Keratinocyte (primary cell): ENCODE measurements at regions not wholly inside any gene's neighbourhood (a gene's known extent, or its start where the extent isn't known, plus 50 kb on each side); places are given as distances from the start of the nearest gene placed in this dataset.
A peak's percentile ranks its signal among the peaks of the same experiment; 100 is the strongest.

ENCODE experiments used
- DNase-seq: peaks from one replicate; pipeline ENCODE4 v3.0.0-alpha.2; 2011; ENCODE audit warnings: low read depth, missing footprints, low spot score
- FAIRE-seq: peaks from 2 replicates; lab custom pipeline; 2011; peaks lifted over from hg19 to GRCh38; lab: Jason Lieb, UNC
- H2AFZ ChIP-seq: 2 replicates; pipeline ENCODE4 v1.6.0; 2012; ENCODE audit warnings: low read length, control low read depth, inconsistent platforms; ENCODE audit not compliant: control insufficient read depth
- H3K27ac ChIP-seq: 2 replicates; pipeline ENCODE4 v1.5.1; 2011; ENCODE audit warnings: low read length; ENCODE audit not compliant: control insufficient read depth, insufficient read depth
- H3K27me3 ChIP-seq: 3 replicates; pipeline ENCODE4 v1.6.0; 2011; ENCODE audit warnings: low read length; ENCODE audit not compliant: control insufficient read depth, insufficient read depth; ENCODE audit errors: extremely low read depth
- H3K36me3 ChIP-seq, 2 experiments: 2 replicates in 1 of 2; 3 replicates in 1 of 2; pipeline ENCODE4 v1.5.1; 2011; ENCODE audit warnings: low read length in 2 of 2, mild to moderate bottlenecking in 1 of 2; ENCODE audit not compliant: control insufficient read depth in 2 of 2, insufficient read depth in 2 of 2; ENCODE audit errors: extremely low read depth in 1 of 2
- H3K4me1 ChIP-seq: 3 replicates; pipeline ENCODE4 v1.5.1; 2011; ENCODE audit warnings: low read length; ENCODE audit not compliant: control insufficient read depth, insufficient read depth; ENCODE audit errors: extremely low read depth
- H3K4me2 ChIP-seq: 3 replicates; pipeline ENCODE4 v1.6.0; 2011; ENCODE audit warnings: low read depth, low read length; ENCODE audit not compliant: control insufficient read depth, insufficient read depth; ENCODE audit errors: extremely low read depth
- H3K4me3 ChIP-seq, 3 experiments: fragments of 200-600 bp in 1 of 3; sonication (generic) in 1 of 3; 2 replicates in 2 of 3; 3 replicates in 1 of 3; pipeline ENCODE4 v1.5.1; 2011 to 2016; ENCODE audit warnings: low read length in 3 of 3, mild to moderate bottlenecking in 3 of 3, control low read depth in 2 of 3, inconsistent platforms in 1 of 3, low read depth in 1 of 3, mixed read lengths in 1 of 3, mixed run types in 1 of 3, moderate library complexity in 1 of 3; ENCODE audit not compliant: control insufficient read depth in 2 of 3, insufficient read depth in 2 of 3; ENCODE audit errors: extremely low read depth in 1 of 3
- H3K79me2 ChIP-seq: 2 replicates; pipeline ENCODE4 v1.6.0; 2012; ENCODE audit warnings: low read length; ENCODE audit not compliant: control insufficient read depth, insufficient read depth
- H3K9ac ChIP-seq: 3 replicates; pipeline ENCODE4 v1.6.0; 2011; ENCODE audit warnings: low read length; ENCODE audit not compliant: control insufficient read depth, insufficient read depth; ENCODE audit errors: extremely low read depth
- H3K9me1 ChIP-seq: 3 replicates; pipeline ENCODE4 v1.6.0; 2011; ENCODE audit warnings: low read length; ENCODE audit not compliant: control insufficient read depth, insufficient read depth; ENCODE audit errors: extremely low read depth
- H3K9me3 ChIP-seq: 2 replicates; pipeline ENCODE4 v1.5.1; 2012; ENCODE audit warnings: low read depth, low read length; ENCODE audit not compliant: control insufficient read depth
- H4K20me1 ChIP-seq: 3 replicates; pipeline ENCODE4 v1.6.0; 2011; ENCODE audit warnings: low read length; ENCODE audit not compliant: control insufficient read depth, insufficient read depth; ENCODE audit errors: extremely low read depth
- EZH2 ChIP-seq: IDR thresholded peaks from one replicate; pipeline ENCODE4 v1.6.1; 2012; ENCODE audit warnings: inconsistent platforms, mild to moderate bottlenecking, low read length, moderate library complexity
- dilution Hi-C: fragments of 300-500 bp; cut with MboI; formaldehyde crosslinking; loops from one replicate; pipeline ENCODE4 v1.7.0; 2020; ENCODE audit warnings: low sequenced_read_pairs; ENCODE audit not compliant: extremely low pct_ligation_motif_present
- TF ChIP-seq, protein P1 (sequence below), 3 experiments: IDR thresholded peaks in 1 of 3; conservative IDR thresholded peaks in 1 of 3; optimal IDR thresholded peaks in 1 of 3; 2 replicates in 2 of 3; 3 replicates in 1 of 3; pipeline versions ENCODE3 to v1.5.1; 2011; ENCODE audit warnings: low read length in 3 of 3, mild to moderate bottlenecking in 3 of 3, moderate library complexity in 2 of 3, control low read depth in 1 of 3, inconsistent platforms in 1 of 3; ENCODE audit not compliant: insufficient read depth in 2 of 3; ENCODE audit errors: extremely low read depth in 1 of 3

DNA sequence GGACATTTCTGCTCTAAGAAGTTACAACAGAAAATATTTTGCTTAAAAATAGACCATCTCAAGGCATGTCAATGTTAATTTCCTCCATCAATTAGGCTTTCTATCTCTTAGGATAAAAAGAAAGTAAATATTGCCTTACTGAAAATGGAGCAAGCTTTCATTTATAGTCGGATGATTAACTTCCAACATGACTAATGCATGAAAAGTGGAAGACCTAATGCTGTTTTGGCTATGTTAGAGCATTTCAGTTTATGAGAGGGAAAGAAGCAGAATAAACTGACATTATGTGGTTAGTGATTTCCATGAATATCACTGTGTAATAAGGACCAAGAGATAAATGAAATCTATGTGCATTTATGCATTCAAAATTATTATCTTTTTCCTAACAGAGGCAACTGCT, 475.2 kb upstream of the UBE2E3 start:
- dilution Hi-C loops: no loop called here
- no peak overlapping the region for H3K9ac ChIP-seq
- H3K79me2 ChIP-seq: no peaks in the 10 kb centered on the region
- H3K4me2 ChIP-seq: no peak overlapping the region
- H3K9me1 ChIP-seq: no peaks in the 10 kb centered on the region
- H3K4me3 ChIP-seq: no peak overlapping the region
- no peaks in the 10 kb centered on the region for H3K27me3 ChIP-seq
- no peaks in the 10 kb centered on the region for H3K36me3 ChIP-seq
- H2AFZ ChIP-seq: no peak overlapping the region
- no peak for TF ChIP-seq EZH2
- TF ChIP-seq, protein P1, sequence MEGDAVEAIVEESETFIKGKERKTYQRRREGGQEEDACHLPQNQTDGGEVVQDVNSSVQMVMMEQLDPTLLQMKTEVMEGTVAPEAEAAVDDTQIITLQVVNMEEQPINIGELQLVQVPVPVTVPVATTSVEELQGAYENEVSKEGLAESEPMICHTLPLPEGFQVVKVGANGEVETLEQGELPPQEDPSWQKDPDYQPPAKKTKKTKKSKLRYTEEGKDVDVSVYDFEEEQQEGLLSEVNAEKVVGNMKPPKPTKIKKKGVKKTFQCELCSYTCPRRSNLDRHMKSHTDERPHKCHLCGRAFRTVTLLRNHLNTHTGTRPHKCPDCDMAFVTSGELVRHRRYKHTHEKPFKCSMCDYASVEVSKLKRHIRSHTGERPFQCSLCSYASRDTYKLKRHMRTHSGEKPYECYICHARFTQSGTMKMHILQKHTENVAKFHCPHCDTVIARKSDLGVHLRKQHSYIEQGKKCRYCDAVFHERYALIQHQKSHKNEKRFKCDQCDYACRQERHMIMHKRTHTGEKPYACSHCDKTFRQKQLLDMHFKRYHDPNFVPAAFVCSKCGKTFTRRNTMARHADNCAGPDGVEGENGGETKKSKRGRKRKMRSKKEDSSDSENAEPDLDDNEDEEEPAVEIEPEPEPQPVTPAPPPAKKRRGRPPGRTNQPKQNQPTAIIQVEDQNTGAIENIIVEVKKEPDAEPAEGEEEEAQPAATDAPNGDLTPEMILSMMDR (optimal IDR thresholded peaks at IDR 0.05 in 1 of 3, IDR thresholded peaks at IDR 0.05 in 1 of 3, conservative IDR thresholded peaks at IDR 0.05 in 1 of 3; ENCODE audit: extremely low read depth in 1 of 3, insufficient read depth in 2 of 3, low read length in 3 of 3): no peak
- FAIRE-seq: peak; percentile 29
- no peaks in the 10 kb centered on the region for H3K9me3 ChIP-seq
- H4K20me1 ChIP-seq: no peaks in the 10 kb centered on the region
- H3K27ac ChIP-seq: no peak overlapping the region
- DNase-seq: no peak
- no peaks in the 10 kb centered on the region for H3K4me1 ChIP-seq

DNA sequence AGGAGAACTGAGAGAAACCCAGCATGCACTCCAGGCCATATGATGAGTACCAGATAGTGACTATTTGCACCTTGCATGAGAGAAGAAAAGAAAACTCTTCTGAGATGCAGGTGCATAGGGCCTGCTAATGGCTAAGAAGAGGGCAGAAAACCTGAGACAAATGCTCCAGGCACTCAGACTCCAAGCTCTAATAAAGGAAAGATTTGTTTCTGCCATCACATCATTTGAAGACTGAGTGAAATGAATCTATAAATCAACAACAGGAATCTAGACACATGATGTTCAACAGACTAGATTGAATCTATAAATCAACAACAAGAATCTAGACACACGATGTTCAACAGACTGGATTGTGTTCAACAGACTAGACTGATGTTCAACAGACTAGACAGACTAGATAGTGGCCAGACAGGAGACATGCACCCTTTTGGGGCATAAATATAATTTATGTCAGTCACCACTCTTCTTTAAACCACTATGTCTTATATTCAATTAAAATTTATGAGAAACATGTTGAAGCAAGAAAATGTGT, 482.7 kb upstream of the UBE2E3 start:
- Histone ChIP-seq H3K27ac (no peak overlapping the region), H3K4me1 (no peaks in the 10 kb centered on the region), H3K9ac (no peak overlapping the region), H2AFZ (no peak overlapping the region), H3K9me3 (no peaks in the 10 kb centered on the region), H3K79me2 (no peaks in the 10 kb centered on the region), H3K27me3 (no peaks in the 10 kb centered on the region), H3K4me3 (no peak overlapping the region), H3K36me3 (no peaks in the 10 kb centered on the region), H3K9me1 (no peaks in the 10 kb centered on the region), H3K4me2 (no peak overlapping the region), H4K20me1 (no peaks in the 10 kb centered on the region)
- dilution Hi-C loops: no loop called here
- no peak for FAIRE-seq
- no peak for DNase-seq
- TF ChIP-seq, protein P1 (optimal IDR thresholded peaks at IDR 0.05 in 1 of 3, IDR thresholded peaks at IDR 0.05 in 1 of 3, conservative IDR thresholded peaks at IDR 0.05 in 1 of 3; ENCODE audit: extremely low read depth in 1 of 3, insufficient read depth in 2 of 3, low read length in 3 of 3): no peak
- no peak for TF ChIP-seq EZH2
